ENCODE measurements at regions not wholly inside any gene's neighbourhood (a gene's known extent, or its start where the extent isn't known, plus 50 kb on each side); places are given as distances from the start of the nearest gene placed in this dataset.

GRCh38 chr11:116466191-116466590 is 306.6 kb downstream of the BUD13 start:
- TF ChIP-seq, protein P1, sequence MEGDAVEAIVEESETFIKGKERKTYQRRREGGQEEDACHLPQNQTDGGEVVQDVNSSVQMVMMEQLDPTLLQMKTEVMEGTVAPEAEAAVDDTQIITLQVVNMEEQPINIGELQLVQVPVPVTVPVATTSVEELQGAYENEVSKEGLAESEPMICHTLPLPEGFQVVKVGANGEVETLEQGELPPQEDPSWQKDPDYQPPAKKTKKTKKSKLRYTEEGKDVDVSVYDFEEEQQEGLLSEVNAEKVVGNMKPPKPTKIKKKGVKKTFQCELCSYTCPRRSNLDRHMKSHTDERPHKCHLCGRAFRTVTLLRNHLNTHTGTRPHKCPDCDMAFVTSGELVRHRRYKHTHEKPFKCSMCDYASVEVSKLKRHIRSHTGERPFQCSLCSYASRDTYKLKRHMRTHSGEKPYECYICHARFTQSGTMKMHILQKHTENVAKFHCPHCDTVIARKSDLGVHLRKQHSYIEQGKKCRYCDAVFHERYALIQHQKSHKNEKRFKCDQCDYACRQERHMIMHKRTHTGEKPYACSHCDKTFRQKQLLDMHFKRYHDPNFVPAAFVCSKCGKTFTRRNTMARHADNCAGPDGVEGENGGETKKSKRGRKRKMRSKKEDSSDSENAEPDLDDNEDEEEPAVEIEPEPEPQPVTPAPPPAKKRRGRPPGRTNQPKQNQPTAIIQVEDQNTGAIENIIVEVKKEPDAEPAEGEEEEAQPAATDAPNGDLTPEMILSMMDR (IDR thresholded peaks at IDR 0.05): no peak
- TF ChIP-seq POLR2A (IDR thresholded peaks at IDR 0.05): no peak
- no peak for DNase-seq
- no peaks in the 10 kb centered on the region for H3K9me3 ChIP-seq
- no peak overlapping the region for H3K4me3 ChIP-seq
- WGBS, 2 donors: 80 to 81% methylated on average over 6 of the region's 6 CpGs
- H3K27me3 ChIP-seq: no peaks in the 10 kb centered on the region
- no peaks in the 10 kb centered on the region for H3K36me3 ChIP-seq (replicated peaks in 1 of 2; ENCODE audit: insufficient read depth in 1 of 2, low read depth in 2 of 2)
- no peak overlapping the region for H3K27ac ChIP-seq
- H3K4me1 ChIP-seq: no peaks in the 10 kb centered on the region
- no peak for ATAC-seq
- intact Hi-C loops (cut with DNase I): no loop called here

- TF ChIP-seq, protein P1 (IDR thresholded peaks at IDR 0.05): no peak
- no peak for TF ChIP-seq POLR2A (IDR thresholded peaks at IDR 0.05)
- ATAC-seq: no peak
- Histone ChIP-seq H3K27ac (no peak overlapping the region), H3K36me3 (replicated peaks in 1 of 2; ENCODE audit: insufficient read depth in 1 of 2, low read depth in 2 of 2) (no peaks in the 10 kb centered on the region), H3K9me3 (no peaks in the 10 kb centered on the region), H3K27me3 (no peaks in the 10 kb centered on the region), H3K4me1 (no peaks in the 10 kb centered on the region), H3K4me3 (no peak overlapping the region)
- intact Hi-C loops (cut with DNase I): no loop called here
- WGBS, 2 donors: 52 to 57% methylated on average over 4 of the region's 4 CpGs
- DNase-seq: no peak
These were observed 307.7 kb downstream of the BUD13 start for GRCh38 chr11:116465056-116465455.

DNA sequence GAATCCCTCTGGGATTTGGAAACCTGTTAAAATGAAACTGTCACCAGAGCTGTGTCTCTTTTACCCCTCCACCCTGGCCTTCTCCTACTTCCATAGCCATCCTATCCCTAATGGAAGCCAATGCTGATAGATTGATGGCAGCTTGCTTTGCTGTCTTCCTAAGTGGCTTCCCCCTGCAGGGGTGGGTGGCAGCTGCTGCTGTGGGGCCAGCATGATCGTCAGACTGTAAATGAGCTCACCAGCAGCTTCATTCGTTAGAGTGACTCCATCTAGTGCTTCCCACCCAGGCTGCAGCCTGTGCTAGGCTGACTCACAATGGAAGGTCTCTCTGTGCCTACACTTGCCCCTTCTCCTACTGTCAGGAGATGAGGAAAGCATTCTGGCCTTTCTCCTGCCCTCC is 311.0 kb downstream of the BUD13 start:
- H3K4me1 ChIP-seq: no peaks in the 10 kb centered on the region
- no peak overlapping the region for H3K27ac ChIP-seq
- no peaks in the 10 kb centered on the region for H3K27me3 ChIP-seq
- no peak for DNase-seq
- H3K9me3 ChIP-seq: no peaks in the 10 kb centered on the region
- no peaks in the 10 kb centered on the region for H3K36me3 ChIP-seq (replicated peaks in 1 of 2; ENCODE audit: insufficient read depth in 1 of 2, low read depth in 2 of 2)
- ATAC-seq: no peak
- TF ChIP-seq, protein P1 (IDR thresholded peaks at IDR 0.05): no peak
- no peak for TF ChIP-seq POLR2A (IDR thresholded peaks at IDR 0.05)
- 45 to 50% methylated on average over 2 of the region's 2 CpGs for WGBS, 2 donors
- intact Hi-C loops (cut with DNase I): no loop called here
- no peak overlapping the region for H3K4me3 ChIP-seq

DNA sequence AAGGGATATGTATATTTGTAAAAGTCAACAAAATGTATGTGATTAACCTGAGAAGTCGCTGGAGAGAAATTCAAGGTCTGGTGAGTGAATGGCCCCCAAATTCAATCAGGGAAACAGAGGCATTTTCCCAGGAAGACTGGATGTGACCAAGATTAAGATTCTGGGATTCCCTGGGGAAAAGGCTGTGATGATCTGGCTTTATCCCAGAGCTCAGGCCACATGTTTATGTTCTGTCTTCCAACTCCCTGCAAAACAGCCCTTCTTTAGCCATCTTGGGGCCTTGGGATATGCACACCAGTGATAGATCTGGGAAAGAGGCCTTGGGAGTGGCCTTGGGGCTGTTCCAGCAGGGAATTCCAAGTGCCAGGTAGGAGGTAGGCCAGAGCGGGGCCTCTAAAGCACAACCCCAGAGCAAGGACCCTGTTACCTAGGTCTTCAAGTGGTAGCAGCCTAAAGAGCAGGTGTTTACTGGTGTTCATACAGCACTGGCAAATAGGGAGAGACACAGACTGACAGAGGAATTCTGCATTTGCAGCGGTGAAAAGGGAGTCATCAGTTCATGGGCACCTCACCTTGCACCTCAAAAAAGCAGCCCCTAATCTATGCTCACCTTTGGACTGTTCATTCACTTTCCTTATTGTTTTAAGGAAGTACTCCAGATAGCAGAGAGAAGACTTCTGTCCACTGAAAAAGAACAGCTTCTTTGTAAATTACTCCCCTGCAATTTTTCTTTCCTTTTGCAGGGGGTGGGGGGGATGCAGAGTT is 312.4 kb downstream of the BUD13 start:
- Histone ChIP-seq H3K27me3 (no peaks in the 10 kb centered on the region), H3K27ac (no peak overlapping the region), H3K4me3 (no peak overlapping the region), H3K9me3 (no peaks in the 10 kb centered on the region), H3K36me3 (replicated peaks in 1 of 2; ENCODE audit: insufficient read depth in 1 of 2, low read depth in 2 of 2) (no peaks in the 10 kb centered on the region), H3K4me1 (no peaks in the 10 kb centered on the region)
- DNase-seq: no peak
- no peak for ATAC-seq
- intact Hi-C loops (cut with DNase I): no loop called here
- 67 to 81% methylated on average over 3 of the region's 3 CpGs for WGBS, 2 donors
- TF ChIP-seq, protein P1 (IDR thresholded peaks at IDR 0.05): no peak
- no peak for TF ChIP-seq POLR2A (IDR thresholded peaks at IDR 0.05)
